Liver (tissue), 8 donors: ENCODE measurements at regions not wholly inside any gene's neighbourhood (a gene's known extent, or its start where the extent isn't known, plus 50 kb on each side); places are given as distances from the start of the nearest gene placed in this dataset.

Source experiments
- DNase-seq: peaks from one replicate; pipeline ENCODE4 v3.0.0-alpha.2; 2017; ENCODE audit warnings: low spot score
- H3K27ac ChIP-seq, 2 donors: one replicate each; pipeline ENCODE4 v1.7.0; 2013; ENCODE audit warnings: inconsistent platforms in 2 of 2, low read length in 2 of 2, control low read depth in 1 of 2, low read depth in 1 of 2, mild to moderate bottlenecking in 1 of 2
- H3K27me3 ChIP-seq, 4 donors: one replicate each; pipeline versions ENCODE4 v1.6.1 to v1.7.0; 2013; ENCODE audit warnings: low read length in 3 of 4, inconsistent platforms in 1 of 4, mild to moderate bottlenecking in 1 of 4, moderate library complexity in 1 of 4; ENCODE audit not compliant: control insufficient read depth in 4 of 4, insufficient read depth in 4 of 4
- H3K36me3 ChIP-seq, 4 donors: one replicate each; pipeline versions ENCODE4 v1.6.1 to v1.7.0; 2013; ENCODE audit warnings: low read length in 3 of 4, mild to moderate bottlenecking in 3 of 4, low read depth in 1 of 4, moderate library complexity in 1 of 4; ENCODE audit not compliant: control insufficient read depth in 4 of 4, insufficient read depth in 3 of 4
- H3K4me1 ChIP-seq, 4 donors: one replicate each; pipeline versions ENCODE4 v1.6.1 to v1.7.0; 2013; ENCODE audit warnings: low read length in 3 of 4, mild to moderate bottlenecking in 3 of 4, moderate library complexity in 1 of 4; ENCODE audit not compliant: control insufficient read depth in 4 of 4, insufficient read depth in 4 of 4
- H3K4me3 ChIP-seq, 3 donors: one replicate each; pipeline versions ENCODE4 v1.6.1 to v1.7.0; 2013; ENCODE audit warnings: low read length in 3 of 3, control low read depth in 1 of 3, low read depth in 1 of 3, mild to moderate bottlenecking in 1 of 3
- H3K9ac ChIP-seq, 2 donors: one replicate each; pipeline ENCODE4 v1.7.0; 2013; ENCODE audit warnings: low read length in 2 of 2, mild to moderate bottlenecking in 2 of 2, moderate library complexity in 2 of 2, control low read depth in 1 of 2, low read depth in 1 of 2
- H3K9me3 ChIP-seq, 4 donors: one replicate each; pipeline versions ENCODE4 v1.6.1 to v1.7.0; 2013; ENCODE audit warnings: low read length in 3 of 4; ENCODE audit not compliant: control insufficient read depth in 4 of 4
- CTCF ChIP-seq: fragments of 150-350 bp; IDR thresholded peaks from 2 replicates; pipeline ENCODE4 v1.5.1; 2017; ENCODE audit warnings: improper control_type of control experiment, low read depth, low read length; ENCODE audit not compliant: missing input control
- FOXA1 ChIP-seq: IDR thresholded peaks from 2 replicates; pipeline ENCODE4 v1.6.1; 2016; ENCODE audit warnings: antibody characterized with exemption
- FOXA2 ChIP-seq: IDR thresholded peaks from 2 replicates; pipeline ENCODE4 v1.6.1; 2016; ENCODE audit warnings: antibody characterized with exemption
- HNF4A ChIP-seq, 2 donors: conservative IDR thresholded peaks; 2 replicates each; pipeline ENCODE4 v1.6.1; 2016; ENCODE audit warnings: antibody characterized with exemption in 2 of 2, mild to moderate bottlenecking in 2 of 2
- JUND ChIP-seq, 2 donors: IDR thresholded peaks; 2 replicates each; pipeline ENCODE4 v1.6.1; 2016; ENCODE audit warnings: antibody characterized with exemption in 2 of 2
- MAX ChIP-seq: IDR thresholded peaks from 2 replicates; pipeline ENCODE4 v1.6.1; 2016; ENCODE audit warnings: antibody characterized with exemption
- NR2F2 ChIP-seq: IDR thresholded peaks from 2 replicates; pipeline ENCODE4 v1.6.1; 2016; ENCODE audit warnings: antibody characterized with exemption
- REST ChIP-seq: IDR thresholded peaks from 2 replicates; pipeline ENCODE4 v1.6.1; 2016; ENCODE audit warnings: antibody characterized with exemption, mild to moderate bottlenecking
- RXRA ChIP-seq, 2 donors: IDR thresholded peaks; 2 replicates each; pipeline ENCODE4 v1.6.1; 2017 to 2018; ENCODE audit warnings: antibody characterized with exemption in 2 of 2, mild to moderate bottlenecking in 1 of 2
- SP1 ChIP-seq: IDR thresholded peaks from 2 replicates; pipeline ENCODE4 v1.6.1; 2018; ENCODE audit warnings: antibody characterized with exemption, mild to moderate bottlenecking
- TAF1 ChIP-seq: conservative IDR thresholded peaks from 2 replicates; pipeline ENCODE4 v1.6.1; 2016; ENCODE audit warnings: antibody characterized with exemption, mild to moderate bottlenecking
- YY1 ChIP-seq: IDR thresholded peaks from 2 replicates; pipeline ENCODE4 v1.6.1; 2016; ENCODE audit warnings: antibody characterized with exemption, mild to moderate bottlenecking
- WGBS: extraction: QIAGEN DNeasy Blood & Tissue Kit; methylation state at CpG from one replicate; pipeline ENCODE4 v1.1.7; 2013; 5-methylcytosine and 5-hydroxymethylcytosine counted together
- donor health status: healthy.
- donor health status: healthy.
- donor health status: healthy.
- donor health status: healthy.
- donor health status: healthy.

GRCh38 chr2:107263628-107264027 lies 377.7 kb upstream of the ST6GAL2 start (continued):
- TF ChIP-seq CTCF, result no peak
- TF ChIP-seq HNF4A (conservative IDR thresholded peaks at IDR 0.05), result no peak
- no peak for TF ChIP-seq FOXA1
- TF ChIP-seq YY1, result no peak

- TF ChIP-seq JUND (IDR thresholded peaks at IDR 0.05) (no peak), MAX (no peak)
- DNase-seq, result no peak
Measured at GRCh38 chr2:107264184-107264583, 378.2 kb upstream of the ST6GAL2 start.

GRCh38 chr2:107266555-107266954 lies 380.6 kb upstream of the ST6GAL2 start:
- H3K4me1 ChIP-seq, result no peaks in the 10 kb centered on the region
- H3K36me3 ChIP-seq, result no peaks in the 10 kb centered on the region
- no peaks in the 10 kb centered on the region for H3K27me3 ChIP-seq
- H3K9ac ChIP-seq, result no peak overlapping the region
- WGBS, result 90% methylated on average over 1 of the region's 1 CpG
- H3K27ac ChIP-seq, result no peak overlapping the region
- no peak for DNase-seq
- no peak overlapping the region for H3K4me3 ChIP-seq
- no peak for TF ChIP-seq NR2F2
- TF ChIP-seq HNF4A (conservative IDR thresholded peaks at IDR 0.05), result no peak
- no peak for TF ChIP-seq TAF1
- no peak for TF ChIP-seq RXRA (IDR thresholded peaks at IDR 0.05)
- TF ChIP-seq FOXA1, result no peak
- no peaks in the 10 kb centered on the region for H3K9me3 ChIP-seq

More at GRCh38 chr2:107264184-107264583, 378.2 kb upstream of the ST6GAL2 start:
- WGBS, result 87% methylated on average over 6 of the region's 6 CpGs
- no peak overlapping the region for H3K27ac ChIP-seq
- no peak overlapping the region for H3K9ac ChIP-seq
- H3K9me3 ChIP-seq, result no peaks in the 10 kb centered on the region
- no peak overlapping the region for H3K4me3 ChIP-seq
- no peaks in the 10 kb centered on the region for H3K4me1 ChIP-seq
- no peaks in the 10 kb centered on the region for H3K27me3 ChIP-seq
- no peaks in the 10 kb centered on the region for H3K36me3 ChIP-seq

- no peak for TF ChIP-seq SP1
- no peak for TF ChIP-seq RXRA (IDR thresholded peaks at IDR 0.05)
- no peak for TF ChIP-seq REST
- no peak for TF ChIP-seq JUND (IDR thresholded peaks at IDR 0.05)
- no peak for TF ChIP-seq CTCF
- TF ChIP-seq FOXA1, result no peak
- TF ChIP-seq FOXA2, result no peak
- no peak for TF ChIP-seq MAX
- no peak for DNase-seq
- WGBS, result 67% methylated on average over 3 of the region's 3 CpGs
Measured at GRCh38 chr2:107267086-107267485, 381.1 kb upstream of the ST6GAL2 start.

More at GRCh38 chr2:107267086-107267485, 381.1 kb upstream of the ST6GAL2 start:
- Histone ChIP-seq H3K4me3 (no peak overlapping the region), H3K36me3 (no peaks in the 10 kb centered on the region), H3K9ac (no peak overlapping the region), H3K4me1 (no peaks in the 10 kb centered on the region), H3K9me3 (no peaks in the 10 kb centered on the region), H3K27me3 (no peaks in the 10 kb centered on the region), H3K27ac (no peak overlapping the region)
